Transverse colon (tissue), 4 donors: ENCODE measurements at regions not wholly inside any gene's neighbourhood (a gene's known extent, or its start where the extent isn't known, plus 50 kb on each side); places are given as distances from the start of the nearest gene placed in this dataset.
"Not testable (repeated sequence)": the region's sequence is repeated elsewhere in the genome, so short reads cannot be mapped to it uniquely, and the experiment has no call there.

Experiments
- DNase-seq: peaks from one replicate; pipeline ENCODE4 v3.0.0-alpha.2; 2019
- H3K27ac ChIP-seq, 4 donors: fragments of 200-600 bp; sonication (generic); 2 replicates each; pipeline ENCODE4 v1.5.1; 2016 to 2018; ENCODE audit warnings: inconsistent platforms in 4 of 4
- H3K27me3 ChIP-seq: fragments of 200-600 bp; sonication (generic); 2 replicates; pipeline ENCODE4 v1.5.1; 2017; ENCODE audit warnings: inconsistent platforms
- H3K36me3 ChIP-seq, 4 donors: fragments of 200-600 bp; sonication (generic); 2 replicates each; pipeline ENCODE4 v1.5.1; 2017 to 2019; ENCODE audit warnings: inconsistent platforms in 4 of 4
- H3K4me1 ChIP-seq, 4 donors: fragments of 200-600 bp; sonication (generic); 2 replicates each; pipeline ENCODE4 v1.5.1; 2017 to 2020; ENCODE audit warnings: inconsistent platforms in 4 of 4
- H3K4me3 ChIP-seq, 4 donors: fragments of 200-600 bp; sonication (generic); 1 replicate in 1 of 4; 2 replicates in 3 of 4; pipeline versions ENCODE4 v1.5.1 to v1.6.1; 2017 to 2019; ENCODE audit warnings: inconsistent platforms in 4 of 4
- H3K9me3 ChIP-seq, 2 donors: fragments of 200-600 bp; sonication (generic); 2 replicates each; pipeline ENCODE4 v1.5.1; 2017 to 2019; ENCODE audit warnings: inconsistent platforms in 2 of 2
- CTCF ChIP-seq, 5 experiments: fragments of 200-600 bp in 3 of 5; fragments of 450-650 bp in 2 of 5; sonication (generic) in 3 of 5; IDR thresholded peaks; 1 replicate in 2 of 5; 2 replicates in 3 of 5; pipeline ENCODE4 v1.5.1; 2016 to 2017; ENCODE audit warnings: antibody characterized with exemption in 5 of 5, inconsistent platforms in 3 of 5, mild to moderate bottlenecking in 2 of 5, moderate library complexity in 1 of 5
- EP300 ChIP-seq: sonication (generic); formaldehyde crosslinking; IDR thresholded peaks from one replicate; pipeline ENCODE4 v1.6.1; 2017; ENCODE audit warnings: antibody characterized with exemption, low read depth
- POLR2A ChIP-seq: fragments of 450-650 bp; IDR thresholded peaks from one replicate; pipeline ENCODE4 v1.6.1; 2016; ENCODE audit warnings: antibody characterized with exemption, mild to moderate bottlenecking, moderate library complexity
- POLR2AphosphoS5 ChIP-seq, 3 donors: sonication (generic); formaldehyde crosslinking; IDR thresholded peaks; one replicate each; pipeline ENCODE4 v1.6.1; 2016; ENCODE audit warnings: antibody characterized with exemption in 3 of 3
- WGBS, 2 donors: methylation state at CpG; one replicate each; pipeline ENCODE4 v1.1.5; 2018; ENCODE audit warnings: low coverage in 1 of 2; 5-methylcytosine and 5-hydroxymethylcytosine counted together
- in situ Hi-C, 4 donors: fragments of 200-750 bp; cut with MboI; loops; one replicate each; pipeline versions ENCODE4 v1.15.0 to v1.15.1; 2017; ENCODE audit warnings: low sequenced_read_pairs in 3 of 4, low pct_ligation_motif_present in 1 of 4, low pct_unique_long_range_greater_than_20kb in 1 of 4
- intact Hi-C: fragments of 100-400 bp; cut with DNase I; formaldehyde crosslinking; loops from one replicate; pipeline ENCODE4 v1.15.1; 2023; ENCODE audit warnings: low total_unique reads

DNA sequence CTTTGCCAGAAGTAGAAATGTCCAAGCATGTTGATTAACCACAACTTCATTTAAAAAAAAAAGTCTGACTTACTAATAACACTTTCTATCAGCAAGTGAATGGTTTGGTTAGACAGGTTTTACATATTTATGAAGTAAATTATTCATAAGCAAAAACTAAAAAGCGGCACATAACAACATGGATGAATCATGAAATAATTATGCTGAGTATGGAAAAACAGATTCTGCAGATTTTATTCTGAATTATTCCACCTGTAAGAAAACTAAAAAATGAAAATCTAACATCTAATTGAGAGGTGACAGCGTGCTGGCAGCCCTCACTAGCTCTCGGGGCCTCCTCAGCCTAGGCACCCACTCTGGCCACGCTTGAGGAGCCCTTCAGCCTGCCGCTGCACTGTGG is 173.5 kb downstream of the ADAM29 start:
- Histone ChIP-seq H3K4me3 (no peak overlapping the region), H3K27ac (no peak overlapping the region), H3K9me3 (peaks cover 6 to 10% of the 10 kb centered on the region in 2 donors), H3K36me3 (no peaks in the 10 kb centered on the region), H3K4me1 (no peaks in the 10 kb centered on the region), H3K27me3 (no peaks in the 10 kb centered on the region)
- in situ Hi-C loops: no loop called here
- intact Hi-C loops: no loop called here
- TF ChIP-seq POLR2A (no peak), CTCF (IDR thresholded peaks at IDR 0.05) (no peak), POLR2AphosphoS5 (IDR thresholded peaks at IDR 0.05) (no peak), EP300 (no peak)
- DNase-seq: no peak
- WGBS, 2 donors: 79 to 89% methylated on average over 1 to 5 of the region's 5 CpGs

- H3K27me3 ChIP-seq: no peaks in the 10 kb centered on the region
- 90% methylated on average over 7 of the region's 20 CpGs; no CpG with 5 or more reads in 1 of the 2 donors for WGBS, 2 donors
- peaks cover 6 to 10% of the 10 kb centered on the region in 2 donors for H3K9me3 ChIP-seq
- H3K27ac ChIP-seq: no peak overlapping the region
- TF ChIP-seq CTCF (IDR thresholded peaks at IDR 0.05): no peak
- no peak for TF ChIP-seq EP300
- no peak for TF ChIP-seq POLR2AphosphoS5 (IDR thresholded peaks at IDR 0.05)
- TF ChIP-seq POLR2A: no peak
- no peaks in the 10 kb centered on the region for H3K4me1 ChIP-seq
- in situ Hi-C loops: no loop called here
- H3K4me3 ChIP-seq: no peak overlapping the region
- intact Hi-C loops: no loop called here
- DNase-seq: no peak
- no peaks in the 10 kb centered on the region for H3K36me3 ChIP-seq
Measured at GRCh38 chr4:175092114-175092513, 174.0 kb downstream of the ADAM29 start.

- intact Hi-C loops, H3K36me3 ChIP-seq, DNase-seq, H3K9me3 ChIP-seq, H3K27ac ChIP-seq, H3K4me1 ChIP-seq, H3K4me3 ChIP-seq, in situ Hi-C loops, H3K27me3 ChIP-seq: not testable (repeated sequence)
- WGBS, 2 donors: 89 to 91% methylated on average over 4 to 9 of the region's 9 CpGs
Measured at GRCh38 chr4:175093055-175093454, 174.9 kb downstream of the ADAM29 start.

DNA sequence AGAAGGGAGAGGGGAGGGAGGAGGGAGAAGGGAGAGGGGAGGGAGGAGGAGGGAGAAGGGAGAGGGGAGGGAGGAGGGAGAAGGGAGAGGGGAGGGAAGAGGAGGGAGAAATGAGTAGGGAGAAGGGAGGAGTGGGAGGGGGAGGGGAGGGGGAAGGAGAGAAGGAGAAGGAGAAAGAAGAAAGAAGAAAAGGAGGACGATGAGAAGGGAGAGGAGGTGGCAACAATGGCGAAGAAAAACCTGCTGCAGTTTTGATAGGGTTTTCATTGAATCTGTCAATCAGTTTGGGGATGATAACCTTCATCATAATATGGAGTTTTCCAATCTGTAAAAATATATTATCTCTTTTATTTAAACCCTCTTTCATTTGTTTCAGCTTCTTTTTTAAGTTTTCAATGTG is 185.2 kb downstream of the ADAM29 start:
- TF ChIP-seq POLR2AphosphoS5 (IDR thresholded peaks at IDR 0.05) (no peak), EP300 (no peak), POLR2A (no peak), CTCF (IDR thresholded peaks at IDR 0.05) (no peak)
- Histone ChIP-seq H3K27me3 (no peaks in the 10 kb centered on the region), H3K36me3 (no peaks in the 10 kb centered on the region), H3K4me3 (no peak overlapping the region), H3K9me3 (peaks cover 0 to 13% of the 10 kb centered on the region in 2 donors), H3K4me1 (no peaks in the 10 kb centered on the region), H3K27ac (no peak overlapping the region)
- in situ Hi-C loops (no loop called here), intact Hi-C loops (no loop called here)
- DNase-seq: no peak
- 90 to 100% methylated on average over 2 of the region's 2 CpGs for whole genome bisulfite sequencing, 2 donors

DNA sequence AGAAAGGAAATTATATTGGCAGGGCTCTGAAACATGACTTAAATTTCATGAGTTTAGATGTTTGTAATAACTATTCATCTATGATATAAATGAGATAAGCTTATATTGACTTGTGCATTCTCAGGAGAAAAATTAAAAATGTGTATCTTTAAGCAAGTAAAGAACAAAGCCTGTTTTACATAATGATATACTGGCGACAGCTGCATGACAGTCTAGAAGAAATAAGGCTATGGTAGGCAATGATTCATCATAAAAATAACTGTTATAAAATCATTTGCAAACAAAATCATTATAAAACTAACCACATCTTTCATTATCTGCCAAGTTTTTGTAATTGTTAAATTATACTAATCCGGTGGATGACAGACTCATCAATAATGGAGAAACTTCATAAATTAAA is 188.1 kb downstream of the ADAM29 start:
- H3K4me3 ChIP-seq: no peak overlapping the region
- H3K9me3 ChIP-seq: peaks cover 11 to 20% of the 10 kb centered on the region in 2 donors
- WGBS, 2 donors: 63 to 69% methylated on average over 2 of the region's 2 CpGs
- no peaks in the 10 kb centered on the region for H3K36me3 ChIP-seq
- DNase-seq: no peak
- no peaks in the 10 kb centered on the region for H3K27me3 ChIP-seq
- intact Hi-C loops (no loop called here), in situ Hi-C loops (no loop called here)
- TF ChIP-seq POLR2AphosphoS5 (IDR thresholded peaks at IDR 0.05) (no peak), CTCF (IDR thresholded peaks at IDR 0.05) (no peak), POLR2A (no peak), EP300 (no peak)
- no peak overlapping the region for H3K27ac ChIP-seq
- H3K4me1 ChIP-seq: no peaks in the 10 kb centered on the region
